ENCODE measurements at regions not wholly inside any gene's neighbourhood (a gene's known extent, or its start where the extent isn't known, plus 50 kb on each side); places are given as distances from the start of the nearest gene placed in this dataset.

DNA sequence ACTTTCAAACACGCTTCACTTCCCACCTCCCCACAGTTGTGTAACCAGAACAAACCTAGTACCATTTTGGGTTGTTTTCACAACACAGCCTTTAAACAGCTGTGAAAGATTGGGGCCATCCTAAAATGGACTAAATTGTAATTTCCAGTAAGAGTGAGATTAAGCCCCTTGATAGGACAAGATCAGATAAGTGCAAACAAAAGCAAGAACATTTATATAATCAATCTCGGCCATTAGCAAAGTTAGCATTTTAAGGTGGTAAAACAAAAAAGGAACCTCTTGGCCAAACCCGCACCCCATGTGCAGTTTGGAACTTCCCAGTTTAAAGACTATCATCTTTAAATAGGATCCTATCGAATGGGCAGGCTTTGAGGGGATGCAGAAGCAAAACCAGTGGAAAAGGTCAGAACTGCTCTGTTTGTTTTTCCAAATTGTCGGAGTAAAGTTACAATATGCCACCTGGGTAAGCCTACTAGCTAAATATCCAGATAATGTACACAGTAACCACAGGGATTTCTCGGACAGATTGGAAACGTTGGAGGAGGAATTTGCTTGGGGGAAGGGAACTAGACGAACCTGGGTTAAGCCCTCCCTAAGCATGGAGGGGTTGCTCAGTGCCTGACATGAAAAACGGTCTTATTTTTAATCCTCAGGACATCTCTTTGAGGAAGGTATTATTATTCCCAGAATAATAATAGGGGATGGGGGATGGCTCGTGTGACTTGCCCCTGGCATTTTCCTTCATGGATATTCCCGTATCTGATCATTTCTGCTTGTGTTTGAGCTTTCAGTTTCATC, 159.8 kb upstream of the SALL4 start:
- TF ChIP-seq, protein P1, sequence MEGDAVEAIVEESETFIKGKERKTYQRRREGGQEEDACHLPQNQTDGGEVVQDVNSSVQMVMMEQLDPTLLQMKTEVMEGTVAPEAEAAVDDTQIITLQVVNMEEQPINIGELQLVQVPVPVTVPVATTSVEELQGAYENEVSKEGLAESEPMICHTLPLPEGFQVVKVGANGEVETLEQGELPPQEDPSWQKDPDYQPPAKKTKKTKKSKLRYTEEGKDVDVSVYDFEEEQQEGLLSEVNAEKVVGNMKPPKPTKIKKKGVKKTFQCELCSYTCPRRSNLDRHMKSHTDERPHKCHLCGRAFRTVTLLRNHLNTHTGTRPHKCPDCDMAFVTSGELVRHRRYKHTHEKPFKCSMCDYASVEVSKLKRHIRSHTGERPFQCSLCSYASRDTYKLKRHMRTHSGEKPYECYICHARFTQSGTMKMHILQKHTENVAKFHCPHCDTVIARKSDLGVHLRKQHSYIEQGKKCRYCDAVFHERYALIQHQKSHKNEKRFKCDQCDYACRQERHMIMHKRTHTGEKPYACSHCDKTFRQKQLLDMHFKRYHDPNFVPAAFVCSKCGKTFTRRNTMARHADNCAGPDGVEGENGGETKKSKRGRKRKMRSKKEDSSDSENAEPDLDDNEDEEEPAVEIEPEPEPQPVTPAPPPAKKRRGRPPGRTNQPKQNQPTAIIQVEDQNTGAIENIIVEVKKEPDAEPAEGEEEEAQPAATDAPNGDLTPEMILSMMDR (IDR thresholded peaks at IDR 0.05; ENCODE audit: low read depth, low read length, poor library complexity, severe bottlenecking) = no peak
- TF ChIP-seq EZH2phosphoT487 (IDR thresholded peaks at IDR 0.05; ENCODE audit: borderline replicate concordance, low read length) = no peak
